ENCODE measurements at regions not wholly inside any gene's neighbourhood (a gene's known extent, or its start where the extent isn't known, plus 50 kb on each side); places are given as distances from the start of the nearest gene placed in this dataset.

DNA sequence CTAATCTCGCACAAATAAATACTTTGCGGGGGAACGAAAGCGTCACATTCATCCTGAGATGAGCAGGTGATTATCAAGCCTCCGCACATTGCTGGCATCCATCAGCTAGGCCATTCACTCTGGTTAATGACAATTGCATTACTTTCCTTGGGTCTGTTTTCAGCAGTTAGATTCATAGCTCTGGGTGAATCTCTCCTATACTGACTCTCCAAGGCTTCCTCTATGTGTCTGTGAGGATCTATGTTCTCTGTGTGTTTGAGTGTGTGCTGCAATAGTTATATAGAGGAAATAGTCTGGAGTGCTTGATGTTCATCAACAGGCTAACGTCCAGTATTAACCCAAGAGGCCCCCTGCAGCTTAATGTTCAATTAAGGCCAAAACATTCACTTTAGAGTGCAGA lies 133.0 kb upstream of the CTTNBP2NL start:
- TF ChIP-seq POLR2A (IDR thresholded peaks at IDR 0.05) (no peak), CTCF (IDR thresholded peaks at IDR 0.05 in 4 of 5, conservative IDR thresholded peaks at IDR 0.05 in 1 of 5) (no peak)
